ENCODE measurements at regions not wholly inside any gene's neighbourhood (a gene's known extent, or its start where the extent isn't known, plus 50 kb on each side); places are given as distances from the start of the nearest gene placed in this dataset.

GRCh38 chr12:89789862-89790261 is 81.2 kb upstream of the ATP2B1 start (continued):
- TF ChIP-seq, protein P1, sequence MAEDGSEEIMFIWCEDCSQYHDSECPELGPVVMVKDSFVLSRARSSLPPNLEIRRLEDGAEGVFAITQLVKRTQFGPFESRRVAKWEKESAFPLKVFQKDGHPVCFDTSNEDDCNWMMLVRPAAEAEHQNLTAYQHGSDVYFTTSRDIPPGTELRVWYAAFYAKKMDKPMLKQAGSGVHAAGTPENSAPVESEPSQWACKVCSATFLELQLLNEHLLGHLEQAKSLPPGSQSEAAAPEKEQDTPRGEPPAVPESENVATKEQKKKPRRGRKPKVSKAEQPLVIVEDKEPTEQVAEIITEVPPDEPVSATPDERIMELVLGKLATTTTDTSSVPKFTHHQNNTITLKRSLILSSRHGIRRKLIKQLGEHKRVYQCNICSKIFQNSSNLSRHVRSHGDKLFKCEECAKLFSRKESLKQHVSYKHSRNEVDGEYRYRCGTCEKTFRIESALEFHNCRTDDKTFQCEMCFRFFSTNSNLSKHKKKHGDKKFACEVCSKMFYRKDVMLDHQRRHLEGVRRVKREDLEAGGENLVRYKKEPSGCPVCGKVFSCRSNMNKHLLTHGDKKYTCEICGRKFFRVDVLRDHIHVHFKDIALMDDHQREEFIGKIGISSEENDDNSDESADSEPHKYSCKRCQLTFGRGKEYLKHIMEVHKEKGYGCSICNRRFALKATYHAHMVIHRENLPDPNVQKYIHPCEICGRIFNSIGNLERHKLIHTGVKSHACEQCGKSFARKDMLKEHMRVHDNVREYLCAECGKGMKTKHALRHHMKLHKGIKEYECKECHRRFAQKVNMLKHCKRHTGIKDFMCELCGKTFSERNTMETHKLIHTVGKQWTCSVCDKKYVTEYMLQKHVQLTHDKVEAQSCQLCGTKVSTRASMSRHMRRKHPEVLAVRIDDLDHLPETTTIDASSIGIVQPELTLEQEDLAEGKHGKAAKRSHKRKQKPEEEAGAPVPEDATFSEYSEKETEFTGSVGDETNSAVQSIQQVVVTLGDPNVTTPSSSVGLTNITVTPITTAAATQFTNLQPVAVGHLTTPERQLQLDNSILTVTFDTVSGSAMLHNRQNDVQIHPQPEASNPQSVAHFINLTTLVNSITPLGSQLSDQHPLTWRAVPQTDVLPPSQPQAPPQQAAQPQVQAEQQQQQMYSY (CRISPR knock-in tag; IDR thresholded peaks at IDR 0.05), result no peak
- TF ChIP-seq, protein P2, sequence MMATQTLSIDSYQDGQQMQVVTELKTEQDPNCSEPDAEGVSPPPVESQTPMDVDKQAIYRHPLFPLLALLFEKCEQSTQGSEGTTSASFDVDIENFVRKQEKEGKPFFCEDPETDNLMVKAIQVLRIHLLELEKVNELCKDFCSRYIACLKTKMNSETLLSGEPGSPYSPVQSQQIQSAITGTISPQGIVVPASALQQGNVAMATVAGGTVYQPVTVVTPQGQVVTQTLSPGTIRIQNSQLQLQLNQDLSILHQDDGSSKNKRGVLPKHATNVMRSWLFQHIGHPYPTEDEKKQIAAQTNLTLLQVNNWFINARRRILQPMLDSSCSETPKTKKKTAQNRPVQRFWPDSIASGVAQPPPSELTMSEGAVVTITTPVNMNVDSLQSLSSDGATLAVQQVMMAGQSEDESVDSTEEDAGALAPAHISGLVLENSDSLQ (IDR thresholded peaks at IDR 0.05), result peak; percentile 59; the same call in 1 of the 2 replicates
- TF ChIP-seq BACH1 (IDR thresholded peaks at IDR 0.05; ENCODE audit: borderline replicate concordance), result no peak
- no peak for TF ChIP-seq E2F8 (IDR thresholded peaks at IDR 0.05; ENCODE audit: low read depth, partially characterized antibody)
- peak; percentile 51; the same call in 1 of the 2 replicates for TF ChIP-seq MTA2 (IDR thresholded peaks at IDR 0.05; ENCODE audit: low read depth)
- no peak for TF ChIP-seq ZZZ3 (IDR thresholded peaks at IDR 0.05; ENCODE audit: control insufficient read depth, insufficient read length, low read depth)

All from GM12878 (cell line).